ENCODE measurements at regions not wholly inside any gene's neighbourhood (a gene's known extent, or its start where the extent isn't known, plus 50 kb on each side); places are given as distances from the start of the nearest gene placed in this dataset.

DNA sequence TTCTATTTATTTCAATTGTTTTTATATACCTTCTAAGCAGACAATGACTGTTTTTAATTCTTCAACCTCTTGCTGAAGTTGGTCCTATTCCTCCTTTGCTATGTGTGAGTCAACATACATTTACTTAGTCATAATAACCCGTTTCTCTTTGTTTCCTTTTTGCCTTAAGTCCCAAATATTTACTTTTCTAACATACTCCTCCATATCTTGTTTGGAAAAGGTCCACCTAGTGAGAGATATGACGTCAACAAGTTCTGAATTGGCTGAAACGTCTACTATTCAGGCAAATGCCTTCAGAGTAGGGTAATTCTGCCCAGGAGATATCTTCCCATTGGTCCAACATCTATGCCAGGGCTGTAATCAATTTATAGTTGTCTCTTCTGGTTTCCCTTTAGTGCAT, 179.3 kb upstream of the GEMIN8 start:
- TF ChIP-seq EZH2 (IDR thresholded peaks at IDR 0.05; ENCODE audit: low read length) (no peak), CTCF (optimal IDR thresholded peaks at IDR 0.05 in 1 of 3, IDR thresholded peaks at IDR 0.05 in 1 of 3, conservative IDR thresholded peaks at IDR 0.05 in 1 of 3; ENCODE audit: extremely low read depth in 1 of 3, insufficient read depth in 2 of 3, low read length in 3 of 3) (no peak)
- dilution Hi-C loops (cut with MboI; ENCODE audit: extremely low pct_ligation_motif_present, low sequenced_read_pairs), result no loop called here
- H3K4me3 ChIP-seq (ENCODE audit: control insufficient read depth in 2 of 3, extremely low read depth in 1 of 3, insufficient read depth in 2 of 3, low read depth in 1 of 3, low read length in 3 of 3), result no peak overlapping the region
- no peak overlapping the region for H2AFZ ChIP-seq (ENCODE audit: control insufficient read depth, low read length)
- H4K20me1 ChIP-seq (ENCODE audit: control insufficient read depth, extremely low read depth, insufficient read depth, low read length), result no peaks in the 10 kb centered on the region
- H3K9me3 ChIP-seq (ENCODE audit: control insufficient read depth, low read depth, low read length), result no peaks in the 10 kb centered on the region
- H3K4me1 ChIP-seq (ENCODE audit: control insufficient read depth, extremely low read depth, insufficient read depth, low read length), result no peaks in the 10 kb centered on the region
- H3K9ac ChIP-seq (ENCODE audit: control insufficient read depth, extremely low read depth, insufficient read depth, low read length), result no peak overlapping the region
- FAIRE-seq (no peak), DNase-seq (ENCODE audit: low read depth, low spot score) (no peak)
- H3K79me2 ChIP-seq (ENCODE audit: control insufficient read depth, insufficient read depth, low read length), result no peaks in the 10 kb centered on the region
- no peaks in the 10 kb centered on the region for H3K36me3 ChIP-seq (ENCODE audit: control insufficient read depth in 2 of 2, extremely low read depth in 1 of 2, insufficient read depth in 2 of 2, low read length in 2 of 2)
- H3K27me3 ChIP-seq (ENCODE audit: control insufficient read depth, extremely low read depth, insufficient read depth, low read length), result no peaks in the 10 kb centered on the region
- no peaks in the 10 kb centered on the region for H3K9me1 ChIP-seq (ENCODE audit: control insufficient read depth, extremely low read depth, insufficient read depth, low read length)
- H3K27ac ChIP-seq (ENCODE audit: control insufficient read depth, insufficient read depth, low read length), result no peak overlapping the region
- no peak overlapping the region for H3K4me2 ChIP-seq (ENCODE audit: control insufficient read depth, extremely low read depth, insufficient read depth, low read depth, low read length)

DNA sequence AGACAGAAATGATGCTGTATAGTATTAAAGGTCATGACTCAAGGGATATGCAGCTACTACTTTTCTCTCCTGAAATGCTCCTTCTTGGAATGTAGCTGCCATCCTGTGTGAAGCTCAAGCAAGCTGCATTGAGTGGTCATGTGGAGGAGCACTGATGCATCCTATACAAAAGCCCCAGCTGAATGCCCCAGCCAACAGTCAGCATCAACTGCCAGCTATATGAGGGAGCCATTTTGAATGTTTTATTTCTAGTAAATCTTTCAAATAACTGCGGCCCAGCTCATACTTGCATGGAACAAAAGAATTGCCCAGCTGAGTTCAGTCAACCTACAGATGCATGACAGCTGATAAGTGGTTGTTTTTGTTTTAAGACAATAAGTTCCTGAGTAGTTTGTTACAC, 165.0 kb upstream of the GEMIN8 start:
- no peaks in the 10 kb centered on the region for H3K9me1 ChIP-seq (ENCODE audit: control insufficient read depth, extremely low read depth, insufficient read depth, low read length)
- no peak for DNase-seq (ENCODE audit: low read depth, low spot score)
- no peaks in the 10 kb centered on the region for H3K9me3 ChIP-seq (ENCODE audit: control insufficient read depth, low read depth, low read length)
- no peaks in the 10 kb centered on the region for H3K79me2 ChIP-seq (ENCODE audit: control insufficient read depth, insufficient read depth, low read length)
- no peaks in the 10 kb centered on the region for H3K4me1 ChIP-seq (ENCODE audit: control insufficient read depth, extremely low read depth, insufficient read depth, low read length)
- H3K27ac ChIP-seq (ENCODE audit: control insufficient read depth, insufficient read depth, low read length), result no peak overlapping the region
- no peaks in the 10 kb centered on the region for H3K27me3 ChIP-seq (ENCODE audit: control insufficient read depth, extremely low read depth, insufficient read depth, low read length)
- TF ChIP-seq CTCF (optimal IDR thresholded peaks at IDR 0.05 in 1 of 3, IDR thresholded peaks at IDR 0.05 in 1 of 3, conservative IDR thresholded peaks at IDR 0.05 in 1 of 3; ENCODE audit: extremely low read depth in 1 of 3, insufficient read depth in 2 of 3, low read length in 3 of 3), result no peak
- TF ChIP-seq EZH2 (IDR thresholded peaks at IDR 0.05; ENCODE audit: low read length), result no peak
- no peak overlapping the region for H2AFZ ChIP-seq (ENCODE audit: control insufficient read depth, low read length)
- no peaks in the 10 kb centered on the region for H3K36me3 ChIP-seq (ENCODE audit: control insufficient read depth in 2 of 2, extremely low read depth in 1 of 2, insufficient read depth in 2 of 2, low read length in 2 of 2)
- no peak overlapping the region for H3K9ac ChIP-seq (ENCODE audit: control insufficient read depth, extremely low read depth, insufficient read depth, low read length)
- dilution Hi-C loops (cut with MboI; ENCODE audit: extremely low pct_ligation_motif_present, low sequenced_read_pairs), result no loop called here
- H3K4me3 ChIP-seq (ENCODE audit: control insufficient read depth in 2 of 3, extremely low read depth in 1 of 3, insufficient read depth in 2 of 3, low read depth in 1 of 3, low read length in 3 of 3), result no peak overlapping the region
- FAIRE-seq, result no peak
- no peaks in the 10 kb centered on the region for H4K20me1 ChIP-seq (ENCODE audit: control insufficient read depth, extremely low read depth, insufficient read depth, low read length)
- no peak overlapping the region for H3K4me2 ChIP-seq (ENCODE audit: control insufficient read depth, extremely low read depth, insufficient read depth, low read depth, low read length)
